CD4-positive, alpha-beta T cell (primary cell): ENCODE measurements at regions not wholly inside any gene's neighbourhood (a gene's known extent, or its start where the extent isn't known, plus 50 kb on each side); places are given as distances from the start of the nearest gene placed in this dataset.

ENCODE experiments used
- ATAC-seq: fragments of 200-7000 bp; cut with Tn5 transposase; one replicate; pipeline ENCODE4 v1.10.0; 2022; ENCODE audit warnings: mild to moderate bottlenecking; ENCODE audit not compliant: poor library complexity
- CTCF ChIA-PET: fragments of 350-600 bp; sonication (Branson Sonifier 250); formaldehyde crosslinking; loops from one replicate; lab custom pipeline; 2021; ENCODE audit warnings: antibody characterized with exemption, inconsistent platforms; lab: Charles Lee
- POLR2A ChIA-PET: fragments of 350-600 bp; sonication (Branson Sonifier 250); formaldehyde crosslinking; loops from one replicate; lab custom pipeline; 2021; ENCODE audit warnings: antibody characterized with exemption, inconsistent platforms; lab: Charles Lee
- DNase-seq, 14 experiments: peaks; one replicate each; pipeline ENCODE4 v3.0.0-alpha.2; 2013 to 2020; ENCODE audit warnings: mixed read lengths in 2 of 14
- H3K27ac ChIP-seq, 2 donors: one replicate each; pipeline versions ENCODE4 v1.5.1 to v1.7.0; 2013; ENCODE audit warnings: low read length in 2 of 2, low read depth in 1 of 2, mild to moderate bottlenecking in 1 of 2
- H3K27me3 ChIP-seq, 2 experiments: 1 replicate in 1 of 2; 2 replicates in 1 of 2; pipeline versions ENCODE4 v1.6.1 to v1.7.0; 2013; ENCODE audit warnings: low read length in 2 of 2, control low read depth in 1 of 2, mild to moderate bottlenecking in 1 of 2, moderate library complexity in 1 of 2; ENCODE audit not compliant: insufficient read depth in 2 of 2, control insufficient read depth in 1 of 2
- H3K36me3 ChIP-seq: one replicate; pipeline ENCODE4 v1.6.1; 2013; ENCODE audit warnings: low read length, control low read depth; ENCODE audit not compliant: insufficient read depth
- H3K4me1 ChIP-seq: one replicate; pipeline ENCODE4 v1.6.1; 2013; ENCODE audit warnings: low read length, control low read depth; ENCODE audit not compliant: insufficient read depth
- H3K4me3 ChIP-seq: one replicate; pipeline ENCODE4 v1.5.1; 2013; ENCODE audit warnings: mild to moderate bottlenecking, low read length, moderate library complexity
- H3K9me3 ChIP-seq, 2 experiments: 1 replicate in 1 of 2; 2 replicates in 1 of 2; pipeline versions ENCODE4 v1.6.1 to v1.7.0; 2013; ENCODE audit warnings: low read length in 2 of 2, mild to moderate bottlenecking in 2 of 2, control low read depth in 1 of 2, moderate library complexity in 1 of 2; ENCODE audit not compliant: control insufficient read depth in 1 of 2, insufficient read depth in 1 of 2
- H3K27ac Mint-ChIP-seq: one replicate; pipeline ENCODE4 v1.8.0; 2020; ENCODE audit warnings: mixed read lengths
- H3K27me3 Mint-ChIP-seq: one replicate; pipeline ENCODE4 v1.8.0; 2021; ENCODE audit warnings: mixed read lengths
- H3K36me3 Mint-ChIP-seq: one replicate; pipeline ENCODE4 v1.8.0; 2021; ENCODE audit warnings: low read depth, mixed read lengths
- H3K4me1 Mint-ChIP-seq: one replicate; pipeline ENCODE4 v1.8.0; 2021; ENCODE audit warnings: low read depth, mixed read lengths
- H3K4me3 Mint-ChIP-seq: one replicate; pipeline ENCODE4 v1.8.0; 2020; ENCODE audit warnings: mild to moderate bottlenecking, mixed read lengths
- H3K9me3 Mint-ChIP-seq: one replicate; pipeline ENCODE4 v1.8.0; 2020; ENCODE audit warnings: mixed read lengths
- intact Hi-C, 2 experiments: fragments of 100-400 bp; cut with DNase I in 1 of 2; cut with micrococcal nuclease in 1 of 2; formaldehyde crosslinking; loops; one replicate each; pipeline versions ENCODE4 v1.15.1 to v1.9.0; 2023 to 2025; cut with DNase I, micrococcal nuclease
- TF ChIP-seq, protein P1 (sequence below): fragments of 200-600 bp; IDR thresholded peaks from one replicate; pipeline ENCODE4 v1.8.0; 2022; ENCODE audit warnings: antibody characterized with exemption, mild to moderate bottlenecking

DNA sequence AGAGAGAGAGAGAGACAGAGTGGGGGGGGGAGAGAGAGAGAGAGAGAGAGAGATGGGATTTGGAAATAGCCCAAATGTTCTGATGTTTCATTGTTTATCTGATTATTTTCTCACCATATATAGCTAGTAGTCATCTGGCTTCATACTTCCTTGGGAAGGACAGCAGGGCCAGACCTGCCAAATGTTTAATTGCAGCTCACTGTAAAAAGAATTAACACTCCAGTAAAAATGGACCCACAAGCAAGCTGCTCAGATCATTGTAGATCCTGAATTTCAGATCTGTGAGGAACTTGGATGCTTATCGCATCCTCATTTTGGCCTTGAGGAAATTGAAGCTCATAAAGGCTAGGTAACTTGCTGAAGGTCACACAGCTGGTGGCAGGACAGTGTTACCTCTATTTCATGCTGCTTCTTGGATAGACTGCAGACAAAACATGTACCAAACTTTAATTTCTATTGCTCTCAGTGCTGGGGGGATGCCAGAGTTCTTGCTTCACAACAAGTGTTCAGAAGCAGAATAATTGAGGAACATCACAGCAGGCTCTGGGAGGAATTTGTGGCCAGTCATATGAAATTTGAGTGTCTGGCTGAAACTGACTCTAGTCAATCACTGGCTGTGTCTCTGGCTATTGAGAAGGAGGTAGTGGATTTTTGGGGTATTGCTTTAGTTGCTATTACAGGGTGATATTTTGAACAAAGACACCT is 223.5 kb downstream of the PIK3C3 start:
- no peaks in the 10 kb centered on the region for H3K36me3 ChIP-seq
- DNase-seq (no peak), ATAC-seq (no peak)
- H3K4me3 Mint-ChIP-seq = no peak overlapping the region
- intact Hi-C loops = no loop called here
- ChIA-PET CTCF (no interaction called here), POLR2A (no interaction called here)
- H3K27me3 Mint-ChIP-seq = no peaks in the 10 kb centered on the region
- H3K4me1 Mint-ChIP-seq = no peaks in the 10 kb centered on the region
- no peaks in the 10 kb centered on the region for H3K27me3 ChIP-seq
- H3K4me1 ChIP-seq = no peaks in the 10 kb centered on the region
- H3K9me3 ChIP-seq = no peaks in the 10 kb centered on the region
- TF ChIP-seq, protein P1, sequence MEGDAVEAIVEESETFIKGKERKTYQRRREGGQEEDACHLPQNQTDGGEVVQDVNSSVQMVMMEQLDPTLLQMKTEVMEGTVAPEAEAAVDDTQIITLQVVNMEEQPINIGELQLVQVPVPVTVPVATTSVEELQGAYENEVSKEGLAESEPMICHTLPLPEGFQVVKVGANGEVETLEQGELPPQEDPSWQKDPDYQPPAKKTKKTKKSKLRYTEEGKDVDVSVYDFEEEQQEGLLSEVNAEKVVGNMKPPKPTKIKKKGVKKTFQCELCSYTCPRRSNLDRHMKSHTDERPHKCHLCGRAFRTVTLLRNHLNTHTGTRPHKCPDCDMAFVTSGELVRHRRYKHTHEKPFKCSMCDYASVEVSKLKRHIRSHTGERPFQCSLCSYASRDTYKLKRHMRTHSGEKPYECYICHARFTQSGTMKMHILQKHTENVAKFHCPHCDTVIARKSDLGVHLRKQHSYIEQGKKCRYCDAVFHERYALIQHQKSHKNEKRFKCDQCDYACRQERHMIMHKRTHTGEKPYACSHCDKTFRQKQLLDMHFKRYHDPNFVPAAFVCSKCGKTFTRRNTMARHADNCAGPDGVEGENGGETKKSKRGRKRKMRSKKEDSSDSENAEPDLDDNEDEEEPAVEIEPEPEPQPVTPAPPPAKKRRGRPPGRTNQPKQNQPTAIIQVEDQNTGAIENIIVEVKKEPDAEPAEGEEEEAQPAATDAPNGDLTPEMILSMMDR = no peak
- no peaks in the 10 kb centered on the region for H3K36me3 Mint-ChIP-seq
- no peak overlapping the region for H3K27ac ChIP-seq
- H3K9me3 Mint-ChIP-seq = no peaks in the 10 kb centered on the region
- H3K27ac Mint-ChIP-seq = no peak overlapping the region
- H3K4me3 ChIP-seq = no peak overlapping the region

DNA sequence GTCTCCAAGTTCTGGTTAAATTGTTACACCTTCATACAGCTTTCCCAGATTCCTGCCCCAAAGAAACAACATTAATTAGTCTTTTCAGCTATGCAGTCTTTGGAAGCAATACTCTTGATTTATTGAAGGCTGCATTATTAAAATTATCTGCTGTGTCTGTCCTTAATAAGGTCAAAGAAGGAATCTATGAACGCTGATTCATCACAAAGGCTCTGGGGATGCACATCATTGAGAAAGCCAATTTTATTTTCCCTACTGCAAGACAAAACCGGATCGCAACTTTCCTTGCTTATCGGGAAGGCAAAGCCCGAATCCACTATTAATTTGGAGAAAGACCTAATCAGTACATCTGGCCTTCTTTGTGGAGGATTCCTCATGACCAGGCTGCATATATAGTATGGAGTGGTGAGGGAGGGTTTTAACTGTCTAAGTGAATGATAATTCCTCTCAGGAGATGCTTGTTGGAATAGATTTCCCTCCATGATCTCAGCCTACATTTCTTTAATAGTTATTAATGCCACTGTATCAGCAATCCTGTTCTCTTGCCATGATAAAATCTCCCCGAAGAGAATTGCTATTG is 224.6 kb downstream of the PIK3C3 start:
- no peak overlapping the region for H3K27ac Mint-ChIP-seq

DNA sequence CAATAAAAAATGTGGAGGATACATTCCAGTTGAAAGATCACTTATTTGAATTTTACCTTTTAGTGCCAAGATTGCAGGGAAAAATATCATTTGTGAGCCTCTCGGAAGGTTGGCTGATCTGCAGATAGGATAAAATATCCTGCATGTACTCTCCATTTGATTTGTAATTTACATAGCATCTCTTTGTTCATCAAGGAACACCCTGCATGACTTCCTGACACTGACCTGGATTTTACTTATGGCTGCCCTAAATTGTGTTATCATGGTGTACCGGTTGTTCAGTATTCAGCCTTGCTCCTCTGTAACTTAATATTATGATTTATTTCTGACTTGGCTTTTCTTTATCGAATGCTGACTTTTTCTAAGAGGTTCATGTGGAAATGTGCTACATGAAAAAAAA is 226.4 kb downstream of the PIK3C3 start:
- no peak overlapping the region for H3K27ac ChIP-seq
- H3K9me3 Mint-ChIP-seq = no peaks in the 10 kb centered on the region
- no peaks in the 10 kb centered on the region for H3K36me3 ChIP-seq
- H3K4me1 Mint-ChIP-seq = no peaks in the 10 kb centered on the region
- POLR2A ChIA-PET = no interaction called here
- H3K27me3 ChIP-seq = no peaks in the 10 kb centered on the region
- ATAC-seq (no peak), DNase-seq (no peak)
- TF ChIP-seq, protein P1 = no peak
- H3K27ac Mint-ChIP-seq = no peak overlapping the region
- H3K4me3 Mint-ChIP-seq = no peak overlapping the region
- no peaks in the 10 kb centered on the region for H3K9me3 ChIP-seq
- H3K4me1 ChIP-seq = no peaks in the 10 kb centered on the region
- intact Hi-C loops = no loop called here
- CTCF ChIA-PET = no interaction called here
- H3K4me3 ChIP-seq = no peak overlapping the region
- H3K27me3 Mint-ChIP-seq = no peaks in the 10 kb centered on the region
- no peaks in the 10 kb centered on the region for H3K36me3 Mint-ChIP-seq

More for the DNA sequence above, 224.6 kb downstream of the PIK3C3 start:
- no peaks in the 10 kb centered on the region for H3K27me3 Mint-ChIP-seq
- H3K4me3 Mint-ChIP-seq = no peak overlapping the region
- DNase-seq (no peak), ATAC-seq (no peak)
- CTCF ChIA-PET = no interaction called here
- TF ChIP-seq, protein P1 = no peak
- H3K27me3 ChIP-seq = no peaks in the 10 kb centered on the region
- no peak overlapping the region for H3K27ac ChIP-seq
- no peaks in the 10 kb centered on the region for H3K9me3 ChIP-seq
- no peaks in the 10 kb centered on the region for H3K9me3 Mint-ChIP-seq
- POLR2A ChIA-PET = no interaction called here
- H3K36me3 Mint-ChIP-seq = no peaks in the 10 kb centered on the region
- no peaks in the 10 kb centered on the region for H3K36me3 ChIP-seq
- no peak overlapping the region for H3K4me3 ChIP-seq
- intact Hi-C loops = no loop called here
- H3K4me1 ChIP-seq = no peaks in the 10 kb centered on the region
- H3K4me1 Mint-ChIP-seq = no peaks in the 10 kb centered on the region
